AG09319 (cell line): ENCODE measurements at regions not wholly inside any gene's neighbourhood (a gene's known extent, or its start where the extent isn't known, plus 50 kb on each side); places are given as distances from the start of the nearest gene placed in this dataset.
"Not testable (repeated sequence)": the region's sequence is repeated elsewhere in the genome, so short reads cannot be mapped to it uniquely, and the experiment has no call there.

Experiments used
- DNase-seq: peaks from one replicate; pipeline ENCODE4 v3.0.0-alpha.2; 2010; ENCODE audit warnings: low read depth; ENCODE audit errors: extremely low read depth
- TF ChIP-seq, protein P1 (sequence below): IDR thresholded peaks from 2 replicates; pipeline ENCODE4 v1.5.1; 2011; ENCODE audit warnings: low read depth, mild to moderate bottlenecking, inconsistent platforms, low read length, moderate library complexity

DNA sequence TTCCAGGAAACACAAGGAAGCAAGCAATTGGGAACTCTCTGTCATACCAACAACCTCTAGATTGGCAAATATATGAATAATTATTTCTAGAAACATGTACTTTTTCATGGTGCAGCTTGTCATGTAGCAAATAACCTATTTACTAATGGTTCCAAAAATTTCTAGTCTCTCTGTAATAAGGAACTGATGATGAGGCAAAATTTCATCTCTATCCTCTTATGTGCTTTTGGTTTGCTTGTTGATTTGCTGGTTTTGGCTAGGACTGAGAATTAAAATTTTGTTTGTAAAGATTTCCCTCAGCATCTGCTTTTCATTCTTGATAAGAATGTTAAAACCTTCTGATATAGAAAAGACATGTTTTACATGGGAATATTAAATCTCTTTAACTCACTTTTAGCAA lies 123.2 kb upstream of the UFM1 start:
- DNase-seq: no peak
- TF ChIP-seq, protein P1, sequence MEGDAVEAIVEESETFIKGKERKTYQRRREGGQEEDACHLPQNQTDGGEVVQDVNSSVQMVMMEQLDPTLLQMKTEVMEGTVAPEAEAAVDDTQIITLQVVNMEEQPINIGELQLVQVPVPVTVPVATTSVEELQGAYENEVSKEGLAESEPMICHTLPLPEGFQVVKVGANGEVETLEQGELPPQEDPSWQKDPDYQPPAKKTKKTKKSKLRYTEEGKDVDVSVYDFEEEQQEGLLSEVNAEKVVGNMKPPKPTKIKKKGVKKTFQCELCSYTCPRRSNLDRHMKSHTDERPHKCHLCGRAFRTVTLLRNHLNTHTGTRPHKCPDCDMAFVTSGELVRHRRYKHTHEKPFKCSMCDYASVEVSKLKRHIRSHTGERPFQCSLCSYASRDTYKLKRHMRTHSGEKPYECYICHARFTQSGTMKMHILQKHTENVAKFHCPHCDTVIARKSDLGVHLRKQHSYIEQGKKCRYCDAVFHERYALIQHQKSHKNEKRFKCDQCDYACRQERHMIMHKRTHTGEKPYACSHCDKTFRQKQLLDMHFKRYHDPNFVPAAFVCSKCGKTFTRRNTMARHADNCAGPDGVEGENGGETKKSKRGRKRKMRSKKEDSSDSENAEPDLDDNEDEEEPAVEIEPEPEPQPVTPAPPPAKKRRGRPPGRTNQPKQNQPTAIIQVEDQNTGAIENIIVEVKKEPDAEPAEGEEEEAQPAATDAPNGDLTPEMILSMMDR: no peak

GRCh38 chr13:38223089-38223488 lies 126.6 kb upstream of the UFM1 start:
- no peak for DNase-seq
- TF ChIP-seq, protein P1: peak; percentile 17

- not testable (repeated sequence) for DNase-seq
Observed at GRCh38 chr13:38221120-38221519, 128.5 kb upstream of the UFM1 start.

GRCh38 chr13:38216181-38216580 lies 133.5 kb upstream of the UFM1 start:
- TF ChIP-seq, protein P1: no peak
- DNase-seq: no peak

DNA sequence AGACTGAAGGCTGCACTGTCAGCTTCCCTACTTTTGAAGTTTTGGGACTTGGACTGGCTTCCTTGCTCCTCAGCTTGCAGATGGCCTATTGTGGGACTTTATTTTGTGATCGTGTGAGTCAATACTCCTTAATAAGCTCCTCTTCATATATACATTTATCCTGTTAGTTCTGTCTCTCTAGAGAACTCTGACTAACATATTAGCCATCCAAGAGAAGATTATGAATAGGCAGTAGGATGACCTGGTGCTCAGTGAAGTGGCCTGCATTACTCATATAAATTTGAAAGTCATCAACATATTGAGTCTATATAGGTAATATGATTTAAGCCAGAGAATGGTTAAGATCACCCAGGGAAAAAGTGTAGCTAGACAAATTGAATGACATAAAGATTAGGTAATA lies 136.3 kb upstream of the UFM1 start:
- DNase-seq: no peak
- TF ChIP-seq, protein P1: no peak

GRCh38 chr13:38210928-38211596 lies 138.6 kb upstream of the UFM1 start:
- no peak for DNase-seq

GRCh38 chr13:38204556-38204955 lies 145.1 kb upstream of the UFM1 start:
- TF ChIP-seq, protein P1: no peak
- DNase-seq: no peak

More at GRCh38 chr13:38210928-38211596, 138.6 kb upstream of the UFM1 start:
- TF ChIP-seq, protein P1: no peak

DNA sequence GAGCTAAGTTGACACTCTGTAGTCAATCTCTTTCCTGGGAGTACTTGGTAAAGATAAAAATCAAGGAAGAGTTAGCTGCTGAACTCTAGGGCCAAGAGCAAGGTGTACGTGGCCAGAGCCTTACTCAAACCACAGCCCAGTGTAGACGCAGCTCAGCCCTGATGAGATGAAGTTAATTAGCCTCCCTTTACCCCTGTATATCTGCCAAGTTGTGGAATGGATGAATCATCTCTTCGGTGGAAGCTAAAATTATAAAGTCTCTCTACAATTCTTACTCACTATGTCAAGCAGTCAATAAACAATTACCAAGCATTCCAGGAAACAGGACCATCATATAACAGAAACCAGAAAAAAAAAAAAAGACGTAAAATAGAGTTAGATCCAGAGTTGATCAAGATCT lies 146.9 kb upstream of the UFM1 start:
- TF ChIP-seq, protein P1: no peak
- DNase-seq: no peak
